CD14-positive monocyte (primary cell): ENCODE measurements at regions not wholly inside any gene's neighbourhood (a gene's known extent, or its start where the extent isn't known, plus 50 kb on each side); places are given as distances from the start of the nearest gene placed in this dataset.

ENCODE experiments used
- DNase-seq, 3 donors: peaks; one replicate each; pipeline ENCODE4 v3.0.0-alpha.2; 2011 to 2022
- H2AFZ ChIP-seq: 2 replicates; pipeline ENCODE4 v1.6.0; 2012; ENCODE audit warnings: mild to moderate bottlenecking, low read depth, low read length, inconsistent platforms; ENCODE audit not compliant: insufficient read depth, poor library complexity, severe bottlenecking
- H3K27ac ChIP-seq, 2 donors: 1 replicate in 1 of 2; 2 replicates in 1 of 2; pipeline ENCODE4 v1.5.1; 2012 to 2013; ENCODE audit warnings: low read length in 2 of 2, control low read depth in 1 of 2, inconsistent platforms in 1 of 2, low read depth in 1 of 2, mild to moderate bottlenecking in 1 of 2
- H3K27me3 ChIP-seq, 2 donors: one replicate each; pipeline versions ENCODE4 v1.6.0 to v1.6.1; 2011 to 2013; ENCODE audit warnings: low read length in 2 of 2; ENCODE audit not compliant: control insufficient read depth in 2 of 2, insufficient read depth in 2 of 2
- H3K36me3 ChIP-seq, 2 donors: replicated peaks in 1 of 2; 1 replicate in 1 of 2; 2 replicates in 1 of 2; pipeline versions ENCODE4 v1.5.1 to v1.6.1; 2012 to 2013; ENCODE audit warnings: low read length in 2 of 2, control low read depth in 1 of 2, inconsistent platforms in 1 of 2, mild to moderate bottlenecking in 1 of 2; ENCODE audit not compliant: insufficient read depth in 2 of 2, control insufficient read depth in 1 of 2
- H3K4me1 ChIP-seq, 2 donors: 1 replicate in 1 of 2; 2 replicates in 1 of 2; pipeline versions ENCODE4 v1.5.1 to v1.6.1; 2012 to 2013; ENCODE audit warnings: low read length in 2 of 2, control low read depth in 1 of 2, inconsistent platforms in 1 of 2, mild to moderate bottlenecking in 1 of 2, moderate library complexity in 1 of 2; ENCODE audit not compliant: insufficient read depth in 2 of 2, control insufficient read depth in 1 of 2
- H3K4me2 ChIP-seq: replicated peaks from 2 replicates; pipeline ENCODE3; 2012; ENCODE audit warnings: low read length, moderate library complexity, mild to moderate bottlenecking; ENCODE audit not compliant: poor library complexity, severe bottlenecking; ENCODE audit errors: extremely low read depth
- H3K4me3 ChIP-seq, 3 experiments: fragments of 200-600 bp in 1 of 3; sonication (generic) in 1 of 3; replicated peaks in 1 of 3; 1 replicate in 2 of 3; 2 replicates in 1 of 3; pipeline ENCODE4 v1.5.1; 2011 to 2013; ENCODE audit warnings: low read length in 3 of 3, mild to moderate bottlenecking in 3 of 3, control low read depth in 2 of 3, low read depth in 2 of 3, inconsistent platforms in 1 of 3, moderate library complexity in 1 of 3
- H3K79me2 ChIP-seq: 2 replicates; pipeline ENCODE4 v1.6.0; 2012; ENCODE audit warnings: mild to moderate bottlenecking, control low read depth, inconsistent platforms, low read length, moderate library complexity; ENCODE audit not compliant: insufficient read depth
- H3K9ac ChIP-seq: 2 replicates; pipeline ENCODE4 v1.6.0; 2017; ENCODE audit warnings: low read length, mild to moderate bottlenecking; ENCODE audit not compliant: insufficient read depth, poor library complexity, severe bottlenecking
- H3K9me3 ChIP-seq, 2 donors: replicated peaks in 1 of 2; 1 replicate in 1 of 2; 2 replicates in 1 of 2; pipeline versions ENCODE4 v1.5.1 to v1.6.1; 2012 to 2013; ENCODE audit warnings: low read length in 2 of 2, control low read depth in 1 of 2; ENCODE audit not compliant: control insufficient read depth in 1 of 2, insufficient read depth in 1 of 2
- H4K20me1 ChIP-seq: 2 replicates; pipeline ENCODE4 v1.6.0; 2012; ENCODE audit warnings: mild to moderate bottlenecking, low read length, control low read depth, moderate library complexity; ENCODE audit not compliant: insufficient read depth
- H3K27ac Mint-ChIP-seq, 7 donors: one replicate each; pipeline ENCODE4 v1.8.0; 2020; ENCODE audit warnings: mild to moderate bottlenecking in 7 of 7, mixed read lengths in 7 of 7, moderate library complexity in 6 of 7, inconsistent platforms in 2 of 7
- H3K27me3 Mint-ChIP-seq, 3 donors: one replicate each; pipeline ENCODE4 v1.8.0; 2021 to 2022; ENCODE audit warnings: low read depth in 3 of 3, mild to moderate bottlenecking in 3 of 3, mixed read lengths in 3 of 3, moderate library complexity in 3 of 3, inconsistent platforms in 1 of 3
- H3K36me3 Mint-ChIP-seq, 2 donors: one replicate each; pipeline ENCODE4 v1.8.0; 2020; ENCODE audit warnings: mixed read lengths in 2 of 2, inconsistent platforms in 1 of 2, mild to moderate bottlenecking in 1 of 2
- H3K4me1 Mint-ChIP-seq: one replicate; pipeline ENCODE4 v1.8.0; 2020; ENCODE audit warnings: mild to moderate bottlenecking, mixed read lengths
- H3K4me3 Mint-ChIP-seq, 2 donors: one replicate each; pipeline ENCODE4 v1.8.0; 2020; ENCODE audit warnings: mild to moderate bottlenecking in 2 of 2, mixed read lengths in 2 of 2, moderate library complexity in 1 of 2
- H3K9me3 Mint-ChIP-seq, 7 donors: one replicate each; pipeline ENCODE4 v1.8.0; 2020 to 2022; ENCODE audit warnings: mixed read lengths in 7 of 7, mild to moderate bottlenecking in 6 of 7, moderate library complexity in 6 of 7, inconsistent platforms in 2 of 7
- CTCF ChIP-seq: fragments of 200-600 bp; IDR thresholded peaks from one replicate; pipeline ENCODE4 v1.8.0; 2022; ENCODE audit warnings: antibody characterized with exemption, mild to moderate bottlenecking
- WGBS: methylation state at CpG from one replicate; pipeline ENCODE4 v1.1.5; 2013; ENCODE audit warnings: missing lambda C conversion rate; ENCODE audit not compliant: insufficient coverage; 5-methylcytosine and 5-hydroxymethylcytosine counted together
- intact Hi-C, 2 donors: fragments of 100-400 bp; cut with micrococcal nuclease; formaldehyde crosslinking; loops; one replicate each; pipeline versions ENCODE4 v1.15.0 to v1.15.1; 2023

- Mint-ChIP-seq H3K4me3 (no peak overlapping the region), H3K27ac (no peak overlapping the region), H3K36me3 (no peaks in the 10 kb centered on the region), H3K27me3 (peaks cover 0 to 3% (median 0%) of the 10 kb centered on the region in 3 donors), H3K4me1 (peaks cover 6% of the 10 kb centered on the region), H3K9me3 (peaks cover 2 to 11% (median 7%) of the 10 kb centered on the region in 7 donors)
- Histone ChIP-seq H3K4me1 (peaks cover 0 to under 1% of the 10 kb centered on the region in 2 donors), H3K4me2 (no peak overlapping the region), H3K36me3 (no peaks in the 10 kb centered on the region), H4K20me1 (no peaks in the 10 kb centered on the region), H3K27ac (no peak overlapping the region), H3K9me3 (peaks cover 0 to 4% of the 10 kb centered on the region in 2 donors), H3K27me3 (no peaks in the 10 kb centered on the region), H3K9ac (no peak overlapping the region), H2AFZ (no peak overlapping the region), H3K4me3 (no peak overlapping the region), H3K79me2 (no peaks in the 10 kb centered on the region)
- intact Hi-C loops: loop anchor here in 1 of 2 donors (10.0 kb wide), 1 partner anchor 116 kb away; no protein-coding TSS in a partner anchor
- no peak for TF ChIP-seq CTCF
- no peak for DNase-seq
- 92% methylated on average over 1 of the region's 5 CpGs for WGBS
These were observed 110.4 kb downstream of the TNFSF18 start for GRCh38 chr1:172940174-172940855.

GRCh38 chr1:172941471-172941870 lies 109.3 kb downstream of the TNFSF18 start:
- intact Hi-C loops: loop anchor here in 1 of 2 donors (10.0 kb wide), 1 partner anchor 117 kb away; no protein-coding TSS in a partner anchor
- H3K36me3 Mint-ChIP-seq: no peaks in the 10 kb centered on the region
- no CpG with 5 or more reads among the region's 1 CpG for WGBS

More at GRCh38 chr1:172941471-172941870, 109.3 kb downstream of the TNFSF18 start:
- Histone ChIP-seq H3K4me3 (no peak overlapping the region), H3K36me3 (no peaks in the 10 kb centered on the region), H3K9ac (no peak overlapping the region), H2AFZ (no peak overlapping the region), H3K27ac (no peak overlapping the region), H4K20me1 (no peaks in the 10 kb centered on the region), H3K27me3 (no peaks in the 10 kb centered on the region), H3K79me2 (no peaks in the 10 kb centered on the region), H3K4me2 (no peak overlapping the region), H3K4me1 (no peaks in the 10 kb centered on the region), H3K9me3 (peaks cover 0 to 4% of the 10 kb centered on the region in 2 donors)
- Mint-ChIP-seq H3K4me3 (no peak overlapping the region), H3K27ac (no peak overlapping the region), H3K4me1 (peaks cover 5% of the 10 kb centered on the region), H3K9me3 (peaks cover 2 to 11% (median 7%) of the 10 kb centered on the region in 7 donors), H3K27me3 (peaks cover 0 to 3% (median 0%) of the 10 kb centered on the region in 3 donors)
- no peak for TF ChIP-seq CTCF
- DNase-seq: no peak
